ENCODE measurements at regions not wholly inside any gene's neighbourhood (a gene's known extent, or its start where the extent isn't known, plus 50 kb on each side); places are given as distances from the start of the nearest gene placed in this dataset.

DNA sequence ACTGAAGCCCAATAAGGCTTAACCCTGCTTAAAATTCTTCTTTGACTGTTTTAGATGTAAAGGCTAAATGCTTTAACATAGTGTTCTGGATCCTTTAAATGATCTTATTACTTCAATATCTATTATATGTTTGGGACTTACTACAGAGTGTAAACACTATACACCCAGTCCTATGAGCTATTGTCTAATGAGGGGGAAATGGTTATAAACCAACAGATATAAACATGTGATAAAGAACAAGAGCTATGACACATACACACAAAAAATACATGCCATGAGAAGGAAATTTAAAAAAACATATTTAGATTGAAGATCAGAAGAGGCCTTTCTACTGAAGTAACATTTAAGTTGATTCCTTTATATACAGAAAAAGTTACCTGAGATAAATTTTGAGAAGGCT is 505.1 kb downstream of the FOXG1 start:
- ChIA-PET POLR2A (no interaction called here), CTCF (interaction anchor here (0.6 kb wide), 1 partner anchor 92 kb away, joined by 4 read pairs; no protein-coding TSS in a partner anchor)
- Histone ChIP-seq H3K4me3 (ENCODE audit: low read depth, low read length) (no peak overlapping the region), H3K36me3 (ENCODE audit: control insufficient read depth in 2 of 2, insufficient read depth in 1 of 2, low read length in 2 of 2) (no peaks in the 10 kb centered on the region), H3K4me1 (ENCODE audit: control insufficient read depth, insufficient read depth, low read length) (no peaks in the 10 kb centered on the region), H3K27ac (ENCODE audit: extremely low read depth, low read depth, low read length) (no peak overlapping the region), H3K9me3 (ENCODE audit: control insufficient read depth, insufficient read depth, low read depth, low read length) (no peaks in the 10 kb centered on the region)
- no peak for TF ChIP-seq ZNF837 (tag by site-specific recombination; IDR thresholded peaks at IDR 0.05)
- TF ChIP-seq, protein P1, sequence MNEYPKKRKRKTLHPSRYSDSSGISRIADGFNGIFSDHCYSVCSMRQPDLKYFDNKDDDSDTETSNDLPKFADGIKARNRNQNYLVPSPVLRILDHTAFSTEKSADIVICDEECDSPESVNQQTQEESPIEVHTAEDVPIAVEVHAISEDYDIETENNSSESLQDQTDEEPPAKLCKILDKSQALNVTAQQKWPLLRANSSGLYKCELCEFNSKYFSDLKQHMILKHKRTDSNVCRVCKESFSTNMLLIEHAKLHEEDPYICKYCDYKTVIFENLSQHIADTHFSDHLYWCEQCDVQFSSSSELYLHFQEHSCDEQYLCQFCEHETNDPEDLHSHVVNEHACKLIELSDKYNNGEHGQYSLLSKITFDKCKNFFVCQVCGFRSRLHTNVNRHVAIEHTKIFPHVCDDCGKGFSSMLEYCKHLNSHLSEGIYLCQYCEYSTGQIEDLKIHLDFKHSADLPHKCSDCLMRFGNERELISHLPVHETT (tag by site-specific recombination; IDR thresholded peaks at IDR 0.05): no peak
- TF ChIP-seq ZNF274 (IDR thresholded peaks at IDR 0.05; ENCODE audit: low read length): no peak
- TF ChIP-seq ZNF274 (tag by site-specific recombination; IDR thresholded peaks at IDR 0.05; ENCODE audit: borderline replicate concordance): no peak
- TF ChIP-seq ZNF510 (tag by site-specific recombination; IDR thresholded peaks at IDR 0.05; ENCODE audit: insufficient replicate concordance): no peak
- no peak for TF ChIP-seq ZNF423 (tag by site-specific recombination; IDR thresholded peaks at IDR 0.05)
- TF ChIP-seq ZNF433 (tag by site-specific recombination; IDR thresholded peaks at IDR 0.05; ENCODE audit: low read depth): no peak
- TF ChIP-seq ZNF214 (tag by site-specific recombination; IDR thresholded peaks at IDR 0.05; ENCODE audit: borderline replicate concordance): no peak
- TF ChIP-seq ZNF610 (tag by site-specific recombination; IDR thresholded peaks at IDR 0.05; ENCODE audit: borderline replicate concordance): no peak
- TF ChIP-seq ZBTB20 (tag by site-specific recombination; IDR thresholded peaks at IDR 0.05): no peak
- no peak for TF ChIP-seq ZNF654 (tag by site-specific recombination; IDR thresholded peaks at IDR 0.05; ENCODE audit: low read depth)
- no peak for TF ChIP-seq ZNF830 (tag by site-specific recombination; IDR thresholded peaks at IDR 0.05; ENCODE audit: low read depth)
- TF ChIP-seq RBAK (tag by site-specific recombination; IDR thresholded peaks at IDR 0.05): no peak
- no peak for TF ChIP-seq ZNF560 (tag by site-specific recombination; IDR thresholded peaks at IDR 0.05; ENCODE audit: borderline replicate concordance)
- no peak for TF ChIP-seq ZNF169 (tag by site-specific recombination; IDR thresholded peaks at IDR 0.05)
- TF ChIP-seq, protein P2, sequence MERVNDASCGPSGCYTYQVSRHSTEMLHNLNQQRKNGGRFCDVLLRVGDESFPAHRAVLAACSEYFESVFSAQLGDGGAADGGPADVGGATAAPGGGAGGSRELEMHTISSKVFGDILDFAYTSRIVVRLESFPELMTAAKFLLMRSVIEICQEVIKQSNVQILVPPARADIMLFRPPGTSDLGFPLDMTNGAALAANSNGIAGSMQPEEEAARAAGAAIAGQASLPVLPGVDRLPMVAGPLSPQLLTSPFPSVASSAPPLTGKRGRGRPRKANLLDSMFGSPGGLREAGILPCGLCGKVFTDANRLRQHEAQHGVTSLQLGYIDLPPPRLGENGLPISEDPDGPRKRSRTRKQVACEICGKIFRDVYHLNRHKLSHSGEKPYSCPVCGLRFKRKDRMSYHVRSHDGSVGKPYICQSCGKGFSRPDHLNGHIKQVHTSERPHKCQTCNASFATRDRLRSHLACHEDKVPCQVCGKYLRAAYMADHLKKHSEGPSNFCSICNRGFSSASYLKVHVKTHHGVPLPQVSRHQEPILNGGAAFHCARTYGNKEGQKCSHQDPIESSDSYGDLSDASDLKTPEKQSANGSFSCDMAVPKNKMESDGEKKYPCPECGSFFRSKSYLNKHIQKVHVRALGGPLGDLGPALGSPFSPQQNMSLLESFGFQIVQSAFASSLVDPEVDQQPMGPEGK (tag by site-specific recombination; IDR thresholded peaks at IDR 0.05): no peak

DNA sequence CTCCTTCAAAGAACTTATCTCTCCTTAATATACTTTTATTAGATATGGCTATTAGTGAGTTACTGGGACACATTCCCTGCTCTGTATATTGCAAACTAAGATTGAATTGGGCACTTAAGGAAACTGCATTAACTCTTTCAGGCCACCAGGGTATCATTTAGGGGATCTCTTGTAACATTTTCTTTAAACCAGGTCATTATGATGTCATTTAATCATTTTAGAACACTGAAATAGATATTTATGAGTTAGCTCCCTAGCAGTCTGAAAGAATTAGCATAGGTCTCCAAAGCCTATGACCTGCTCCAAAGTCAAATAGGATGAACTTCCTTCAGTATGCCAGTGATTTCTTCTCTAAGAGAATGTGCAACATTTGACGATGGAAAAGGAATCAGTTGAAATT is 506.9 kb downstream of the FOXG1 start:
- no peaks in the 10 kb centered on the region for H3K36me3 ChIP-seq (ENCODE audit: control insufficient read depth in 2 of 2, insufficient read depth in 1 of 2, low read length in 2 of 2)
- H3K4me1 ChIP-seq (ENCODE audit: control insufficient read depth, insufficient read depth, low read length): no peaks in the 10 kb centered on the region
- POLR2A ChIA-PET: no interaction called here
- no peaks in the 10 kb centered on the region for H3K9me3 ChIP-seq (ENCODE audit: control insufficient read depth, insufficient read depth, low read depth, low read length)
- no peak overlapping the region for H3K4me3 ChIP-seq (ENCODE audit: low read depth, low read length)
- H3K27ac ChIP-seq (ENCODE audit: extremely low read depth, low read depth, low read length): no peak overlapping the region
- CTCF ChIA-PET: no interaction called here
- no peak for TF ChIP-seq ZNF184 (tag by site-specific recombination; IDR thresholded peaks at IDR 0.05)
- TF ChIP-seq ZBTB7A (tag by site-specific recombination; IDR thresholded peaks at IDR 0.05; ENCODE audit: low read depth): no peak
- TF ChIP-seq ZNF529 (tag by site-specific recombination; IDR thresholded peaks at IDR 0.05; ENCODE audit: insufficient replicate concordance): no peak
- TF ChIP-seq, protein P3, sequence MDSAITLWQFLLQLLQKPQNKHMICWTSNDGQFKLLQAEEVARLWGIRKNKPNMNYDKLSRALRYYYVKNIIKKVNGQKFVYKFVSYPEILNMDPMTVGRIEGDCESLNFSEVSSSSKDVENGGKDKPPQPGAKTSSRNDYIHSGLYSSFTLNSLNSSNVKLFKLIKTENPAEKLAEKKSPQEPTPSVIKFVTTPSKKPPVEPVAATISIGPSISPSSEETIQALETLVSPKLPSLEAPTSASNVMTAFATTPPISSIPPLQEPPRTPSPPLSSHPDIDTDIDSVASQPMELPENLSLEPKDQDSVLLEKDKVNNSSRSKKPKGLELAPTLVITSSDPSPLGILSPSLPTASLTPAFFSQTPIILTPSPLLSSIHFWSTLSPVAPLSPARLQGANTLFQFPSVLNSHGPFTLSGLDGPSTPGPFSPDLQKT (IDR thresholded peaks at IDR 0.05; ENCODE audit: borderline replicate concordance, low read depth, low read length): no peak
- TF ChIP-seq ZNF274 (IDR thresholded peaks at IDR 0.05; ENCODE audit: low read length): no peak
- TF ChIP-seq ZNF274 (tag by site-specific recombination; IDR thresholded peaks at IDR 0.05; ENCODE audit: borderline replicate concordance): no peak
- TF ChIP-seq TRIM28 (IDR thresholded peaks at IDR 0.05; ENCODE audit: borderline replicate concordance, low read length): no peak
- TF ChIP-seq, protein P4, sequence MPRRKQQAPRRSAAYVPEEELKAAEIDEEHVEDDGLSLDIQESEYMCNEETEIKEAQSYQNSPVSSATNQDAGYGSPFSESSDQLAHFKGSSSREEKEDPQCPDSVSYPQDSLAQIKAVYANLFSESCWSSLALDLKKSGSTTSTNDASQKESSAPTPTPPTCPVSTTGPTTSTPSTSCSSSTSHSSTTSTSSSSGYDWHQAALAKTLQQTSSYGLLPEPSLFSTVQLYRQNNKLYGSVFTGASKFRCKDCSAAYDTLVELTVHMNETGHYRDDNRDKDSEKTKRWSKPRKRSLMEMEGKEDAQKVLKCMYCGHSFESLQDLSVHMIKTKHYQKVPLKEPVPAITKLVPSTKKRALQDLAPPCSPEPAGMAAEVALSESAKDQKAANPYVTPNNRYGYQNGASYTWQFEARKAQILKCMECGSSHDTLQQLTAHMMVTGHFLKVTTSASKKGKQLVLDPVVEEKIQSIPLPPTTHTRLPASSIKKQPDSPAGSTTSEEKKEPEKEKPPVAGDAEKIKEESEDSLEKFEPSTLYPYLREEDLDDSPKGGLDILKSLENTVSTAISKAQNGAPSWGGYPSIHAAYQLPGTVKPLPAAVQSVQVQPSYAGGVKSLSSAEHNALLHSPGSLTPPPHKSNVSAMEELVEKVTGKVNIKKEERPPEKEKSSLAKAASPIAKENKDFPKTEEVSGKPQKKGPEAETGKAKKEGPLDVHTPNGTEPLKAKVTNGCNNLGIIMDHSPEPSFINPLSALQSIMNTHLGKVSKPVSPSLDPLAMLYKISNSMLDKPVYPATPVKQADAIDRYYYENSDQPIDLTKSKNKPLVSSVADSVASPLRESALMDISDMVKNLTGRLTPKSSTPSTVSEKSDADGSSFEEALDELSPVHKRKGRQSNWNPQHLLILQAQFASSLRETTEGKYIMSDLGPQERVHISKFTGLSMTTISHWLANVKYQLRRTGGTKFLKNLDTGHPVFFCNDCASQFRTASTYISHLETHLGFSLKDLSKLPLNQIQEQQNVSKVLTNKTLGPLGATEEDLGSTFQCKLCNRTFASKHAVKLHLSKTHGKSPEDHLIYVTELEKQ (tag by site-specific recombination; IDR thresholded peaks at IDR 0.05; ENCODE audit: borderline replicate concordance): no peak
- TF ChIP-seq YY1 (tag by site-specific recombination; IDR thresholded peaks at IDR 0.05): no peak
- no peak for TF ChIP-seq ZNF423 (tag by site-specific recombination; IDR thresholded peaks at IDR 0.05)
- TF ChIP-seq, protein P5, sequence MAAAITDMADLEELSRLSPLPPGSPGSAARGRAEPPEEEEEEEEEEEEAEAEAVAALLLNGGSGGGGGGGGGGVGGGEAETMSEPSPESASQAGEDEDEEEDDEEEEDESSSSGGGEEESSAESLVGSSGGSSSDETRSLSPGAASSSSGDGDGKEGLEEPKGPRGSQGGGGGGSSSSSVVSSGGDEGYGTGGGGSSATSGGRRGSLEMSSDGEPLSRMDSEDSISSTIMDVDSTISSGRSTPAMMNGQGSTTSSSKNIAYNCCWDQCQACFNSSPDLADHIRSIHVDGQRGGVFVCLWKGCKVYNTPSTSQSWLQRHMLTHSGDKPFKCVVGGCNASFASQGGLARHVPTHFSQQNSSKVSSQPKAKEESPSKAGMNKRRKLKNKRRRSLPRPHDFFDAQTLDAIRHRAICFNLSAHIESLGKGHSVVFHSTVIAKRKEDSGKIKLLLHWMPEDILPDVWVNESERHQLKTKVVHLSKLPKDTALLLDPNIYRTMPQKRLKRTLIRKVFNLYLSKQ (tag by site-specific recombination; IDR thresholded peaks at IDR 0.05; ENCODE audit: borderline replicate concordance): no peak
- TF ChIP-seq ZNF311 (tag by site-specific recombination; IDR thresholded peaks at IDR 0.05; ENCODE audit: borderline replicate concordance): no peak
- TF ChIP-seq ZFHX2 (tag by site-specific recombination; conservative IDR thresholded peaks at IDR 0.05): no peak
